ENCODE measurements at regions not wholly inside any gene's neighbourhood (a gene's known extent, or its start where the extent isn't known, plus 50 kb on each side); places are given as distances from the start of the nearest gene placed in this dataset.

- TF ChIP-seq EGR1 (IDR thresholded peaks at IDR 0.05) (no peak), YY1 (IDR thresholded peaks at IDR 0.05; ENCODE audit: low read depth) (no peak), FOXM1 (IDR thresholded peaks at IDR 0.05; ENCODE audit: borderline replicate concordance, low read depth) (no peak)
These were observed 1346.1 kb downstream of the OTOL1 start for GRCh38 chr3:162842549-162843216.

GRCh38 chr3:162845918-162846317 is 1349.3 kb downstream of the OTOL1 start:
- TF ChIP-seq CEBPB (IDR thresholded peaks at IDR 0.05), result no peak
- no peak for TF ChIP-seq YY1 (IDR thresholded peaks at IDR 0.05; ENCODE audit: low read depth)
- TF ChIP-seq TAF1 (IDR thresholded peaks at IDR 0.05; ENCODE audit: low read depth), result no peak
- TF ChIP-seq TEAD4 (IDR thresholded peaks at IDR 0.05), result no peak
- no peak for TF ChIP-seq REST (IDR thresholded peaks at IDR 0.05; ENCODE audit: low read depth)
- no peak for TF ChIP-seq EGR1 (IDR thresholded peaks at IDR 0.05)
- TF ChIP-seq NFIC (IDR thresholded peaks at IDR 0.05), result no peak
- TF ChIP-seq RAD21 (IDR thresholded peaks at IDR 0.05; ENCODE audit: low read depth), result no peak
- TF ChIP-seq TCF12 (IDR thresholded peaks at IDR 0.05; ENCODE audit: low read depth), result no peak
- no peak for TF ChIP-seq MAX (IDR thresholded peaks at IDR 0.05)
- TF ChIP-seq USF1 (IDR thresholded peaks at IDR 0.05), result no peak
- TF ChIP-seq ZBTB7A (IDR thresholded peaks at IDR 0.05; ENCODE audit: low read depth), result no peak
- no peak for TF ChIP-seq EP300 (IDR thresholded peaks at IDR 0.05; ENCODE audit: borderline replicate concordance)
- TF ChIP-seq FOXM1 (IDR thresholded peaks at IDR 0.05; ENCODE audit: borderline replicate concordance, low read depth), result no peak
- TF ChIP-seq CREB1 (IDR thresholded peaks at IDR 0.05; ENCODE audit: low read depth), result no peak

- TF ChIP-seq USF1 (IDR thresholded peaks at IDR 0.05) (no peak), RAD21 (IDR thresholded peaks at IDR 0.05; ENCODE audit: low read depth) (no peak), TCF12 (IDR thresholded peaks at IDR 0.05; ENCODE audit: low read depth) (no peak), NFIC (IDR thresholded peaks at IDR 0.05) (no peak), ZBTB7A (IDR thresholded peaks at IDR 0.05; ENCODE audit: low read depth) (no peak), CREB1 (IDR thresholded peaks at IDR 0.05; ENCODE audit: low read depth) (no peak), FOXM1 (IDR thresholded peaks at IDR 0.05; ENCODE audit: borderline replicate concordance, low read depth) (no peak), TAF1 (IDR thresholded peaks at IDR 0.05; ENCODE audit: low read depth) (no peak), EGR1 (IDR thresholded peaks at IDR 0.05) (no peak), MAX (IDR thresholded peaks at IDR 0.05) (no peak), CEBPB (IDR thresholded peaks at IDR 0.05) (no peak), TEAD4 (IDR thresholded peaks at IDR 0.05) (no peak), YY1 (IDR thresholded peaks at IDR 0.05; ENCODE audit: low read depth) (no peak), REST (IDR thresholded peaks at IDR 0.05; ENCODE audit: low read depth) (no peak)
These were observed 1350.9 kb downstream of the OTOL1 start for GRCh38 chr3:162847511-162847910.

- TF ChIP-seq FOXM1 (IDR thresholded peaks at IDR 0.05; ENCODE audit: borderline replicate concordance, low read depth) (no peak), TCF12 (IDR thresholded peaks at IDR 0.05; ENCODE audit: low read depth) (no peak), USF1 (IDR thresholded peaks at IDR 0.05) (no peak)
These were observed 1367.0 kb downstream of the OTOL1 start for GRCh38 chr3:162863579-162863978.

- TF ChIP-seq ZBTB7A (IDR thresholded peaks at IDR 0.05; ENCODE audit: low read depth), result no peak
- TF ChIP-seq TEAD4 (IDR thresholded peaks at IDR 0.05), result no peak
- TF ChIP-seq TCF12 (IDR thresholded peaks at IDR 0.05; ENCODE audit: low read depth), result no peak
- TF ChIP-seq EP300 (IDR thresholded peaks at IDR 0.05; ENCODE audit: borderline replicate concordance), result no peak
These were observed 1368.9 kb downstream of the OTOL1 start for GRCh38 chr3:162865466-162865865.

GRCh38 chr3:162879021-162879562 is 1382.5 kb downstream of the OTOL1 start:
- TF ChIP-seq NFIC (IDR thresholded peaks at IDR 0.05) (no peak), CEBPB (IDR thresholded peaks at IDR 0.05) (no peak), REST (IDR thresholded peaks at IDR 0.05; ENCODE audit: low read depth) (no peak), FOXM1 (IDR thresholded peaks at IDR 0.05; ENCODE audit: borderline replicate concordance, low read depth) (no peak), CREB1 (IDR thresholded peaks at IDR 0.05; ENCODE audit: low read depth) (no peak), USF1 (IDR thresholded peaks at IDR 0.05) (no peak), ZBTB7A (IDR thresholded peaks at IDR 0.05; ENCODE audit: low read depth) (no peak), TAF1 (IDR thresholded peaks at IDR 0.05; ENCODE audit: low read depth) (no peak)
